Gastrocnemius medialis (tissue), 4 donors: ENCODE measurements at regions not wholly inside any gene's neighbourhood (a gene's known extent, or its start where the extent isn't known, plus 50 kb on each side); places are given as distances from the start of the nearest gene placed in this dataset.

Experiments
- ATAC-seq, 2 donors: fragments of 150-250 bp; one replicate each; pipeline ENCODE4 v1.9.1; 2016
- DNase-seq, 2 donors: peaks; one replicate each; pipeline ENCODE4 v3.0.0-alpha.2; 2019
- H3K27ac ChIP-seq, 4 donors: fragments of 200-600 bp; sonication (generic); 1 replicate in 1 of 4; 2 replicates in 3 of 4; pipeline ENCODE4 v1.5.1; 2016 to 2018; ENCODE audit warnings: mild to moderate bottlenecking in 2 of 4, moderate library complexity in 1 of 4
- H3K27me3 ChIP-seq, 3 donors: fragments of 200-600 bp; sonication (generic) in 2 of 3; 1 replicate in 1 of 3; 2 replicates in 2 of 3; pipeline versions ENCODE4 v1.5.1 to v1.6.0; 2016 to 2019; ENCODE audit warnings: mild to moderate bottlenecking in 1 of 3, moderate library complexity in 1 of 3
- H3K36me3 ChIP-seq, 2 donors: fragments of 200-600 bp; sonication (generic) in 1 of 2; one replicate each; pipeline ENCODE4 v1.5.1; 2017 to 2018
- H3K4me1 ChIP-seq, 2 donors: fragments of 200-600 bp; sonication (generic) in 1 of 2; one replicate each; pipeline ENCODE4 v1.5.1; 2016 to 2017; ENCODE audit warnings: mild to moderate bottlenecking in 2 of 2
- H3K4me3 ChIP-seq, 4 donors: fragments of 200-600 bp; sonication (generic) in 3 of 4; 1 replicate in 1 of 4; 2 replicates in 3 of 4; pipeline ENCODE4 v1.5.1; 2016 to 2019; ENCODE audit warnings: mild to moderate bottlenecking in 2 of 4
- H3K9me3 ChIP-seq, 3 donors: fragments of 200-600 bp; sonication (generic) in 2 of 3; 1 replicate in 1 of 3; 2 replicates in 2 of 3; pipeline ENCODE4 v1.5.1; 2016 to 2019
- POLR2A ChIP-seq, 2 donors: fragments of 450-650 bp; IDR thresholded peaks; one replicate each; pipeline ENCODE4 v1.6.1; 2017; ENCODE audit warnings: antibody characterized with exemption in 2 of 2, mild to moderate bottlenecking in 2 of 2, moderate library complexity in 2 of 2
- in situ Hi-C, 4 donors: fragments of 200-750 bp; cut with MboI; loops; one replicate each; pipeline versions ENCODE4 v1.15.0 to v1.8.0; 2017; ENCODE audit warnings: low sequenced_read_pairs in 4 of 4
- intact Hi-C: fragments of 100-400 bp; cut with DNase I; formaldehyde crosslinking; loops from one replicate; pipeline ENCODE4 v1.15.1; 2023; ENCODE audit warnings: low total_unique reads
- TF ChIP-seq, protein P1 (sequence below), 5 experiments: fragments of 450-650 bp in 3 of 5; fragments of 200-600 bp in 2 of 5; sonication (generic) in 2 of 5; IDR thresholded peaks in 4 of 5; conservative IDR thresholded peaks in 1 of 5; 1 replicate in 4 of 5; 2 replicates in 1 of 5; pipeline ENCODE4 v1.5.1; 2016 to 2019; ENCODE audit warnings: antibody characterized with exemption in 5 of 5, mild to moderate bottlenecking in 3 of 5, moderate library complexity in 3 of 5

DNA sequence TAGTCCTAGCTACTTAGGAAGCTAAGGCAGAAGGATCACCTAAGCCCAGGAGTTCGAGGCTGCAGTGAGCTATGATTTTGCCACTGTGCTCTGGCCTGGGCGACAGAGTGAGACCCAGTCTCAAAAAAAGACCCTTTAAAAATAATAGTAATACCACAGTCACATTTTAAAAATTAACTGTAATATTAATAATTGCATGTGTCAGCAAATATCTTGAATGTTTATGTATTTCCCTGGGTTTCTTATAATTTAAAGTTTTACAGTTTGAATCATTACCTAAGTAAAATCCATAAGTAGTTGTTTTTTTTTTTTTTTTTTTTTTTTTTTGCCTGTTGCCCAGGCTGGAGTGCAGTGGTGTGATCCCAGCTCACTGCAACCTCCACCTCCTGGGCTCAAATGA is 69.2 kb downstream of the LYZL2 start:
- H3K27me3 ChIP-seq, result no peaks in the 10 kb centered on the region
- no peak overlapping the region for H3K27ac ChIP-seq
- no peaks in the 10 kb centered on the region for H3K36me3 ChIP-seq
- DNase-seq, result no peak
- intact Hi-C loops, result no loop called here
- TF ChIP-seq, protein P1, sequence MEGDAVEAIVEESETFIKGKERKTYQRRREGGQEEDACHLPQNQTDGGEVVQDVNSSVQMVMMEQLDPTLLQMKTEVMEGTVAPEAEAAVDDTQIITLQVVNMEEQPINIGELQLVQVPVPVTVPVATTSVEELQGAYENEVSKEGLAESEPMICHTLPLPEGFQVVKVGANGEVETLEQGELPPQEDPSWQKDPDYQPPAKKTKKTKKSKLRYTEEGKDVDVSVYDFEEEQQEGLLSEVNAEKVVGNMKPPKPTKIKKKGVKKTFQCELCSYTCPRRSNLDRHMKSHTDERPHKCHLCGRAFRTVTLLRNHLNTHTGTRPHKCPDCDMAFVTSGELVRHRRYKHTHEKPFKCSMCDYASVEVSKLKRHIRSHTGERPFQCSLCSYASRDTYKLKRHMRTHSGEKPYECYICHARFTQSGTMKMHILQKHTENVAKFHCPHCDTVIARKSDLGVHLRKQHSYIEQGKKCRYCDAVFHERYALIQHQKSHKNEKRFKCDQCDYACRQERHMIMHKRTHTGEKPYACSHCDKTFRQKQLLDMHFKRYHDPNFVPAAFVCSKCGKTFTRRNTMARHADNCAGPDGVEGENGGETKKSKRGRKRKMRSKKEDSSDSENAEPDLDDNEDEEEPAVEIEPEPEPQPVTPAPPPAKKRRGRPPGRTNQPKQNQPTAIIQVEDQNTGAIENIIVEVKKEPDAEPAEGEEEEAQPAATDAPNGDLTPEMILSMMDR (IDR thresholded peaks at IDR 0.05 in 4 of 5, conservative IDR thresholded peaks at IDR 0.05 in 1 of 5), result no peak
- TF ChIP-seq POLR2A (IDR thresholded peaks at IDR 0.05), result no peak
- no peaks in the 10 kb centered on the region for H3K4me1 ChIP-seq
- no peak for ATAC-seq
- H3K4me3 ChIP-seq, result no peak overlapping the region
- in situ Hi-C loops, result no loop called here
- H3K9me3 ChIP-seq, result no peaks in the 10 kb centered on the region

DNA sequence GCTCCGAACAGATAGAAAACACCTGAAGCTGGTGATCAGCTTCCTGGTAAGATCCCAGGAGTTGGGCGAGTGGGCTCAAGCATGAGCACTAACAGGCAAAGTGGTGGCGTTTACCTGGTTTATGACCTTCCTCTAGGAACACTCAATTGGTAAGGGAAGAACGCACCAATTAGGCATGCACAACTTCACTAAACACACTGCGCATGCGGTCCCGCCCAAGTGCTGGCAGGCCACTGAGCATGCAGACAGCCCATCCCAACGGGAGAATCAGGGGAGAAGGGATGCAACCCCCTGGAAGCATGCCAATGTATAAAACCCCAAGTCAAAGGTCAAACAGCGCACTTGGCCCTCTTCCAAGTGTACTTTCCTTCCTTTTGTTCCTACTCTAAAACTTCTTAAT is 70.4 kb downstream of the LYZL2 start:
- in situ Hi-C loops, result no loop called here

DNA sequence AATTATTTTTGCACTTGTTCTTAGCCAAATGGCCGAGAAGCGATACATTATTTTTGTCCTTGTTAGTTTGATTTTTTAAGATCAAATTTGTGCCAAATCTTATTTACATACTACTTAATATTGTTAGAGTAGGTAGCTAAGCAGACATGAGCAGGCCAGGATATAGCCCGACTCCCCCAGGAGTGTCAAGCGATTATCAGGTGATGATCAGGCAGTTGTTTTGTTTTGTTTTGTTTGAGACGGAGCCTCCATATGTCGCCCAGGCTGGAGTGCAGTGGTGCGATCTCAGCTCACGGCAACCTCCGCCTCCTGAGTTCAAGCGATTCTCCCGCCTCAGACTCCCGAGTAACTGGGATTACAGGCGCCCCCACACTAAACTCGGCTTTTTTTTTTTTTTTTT is 71.1 kb downstream of the LYZL2 start:
- H3K4me1 ChIP-seq, result peaks cover 0 to 5% of the 10 kb centered on the region in 2 donors
- no peak for ATAC-seq
- in situ Hi-C loops, result no loop called here

More for the DNA sequence above, 70.4 kb downstream of the LYZL2 start:
- Histone ChIP-seq H3K4me1 (no peaks in the 10 kb centered on the region), H3K4me3 (no peak overlapping the region), H3K36me3 (no peaks in the 10 kb centered on the region), H3K27ac (no peak overlapping the region), H3K27me3 (no peaks in the 10 kb centered on the region), H3K9me3 (no peaks in the 10 kb centered on the region)
- TF ChIP-seq, protein P1 (IDR thresholded peaks at IDR 0.05 in 4 of 5, conservative IDR thresholded peaks at IDR 0.05 in 1 of 5), result no peak
- no peak for TF ChIP-seq POLR2A (IDR thresholded peaks at IDR 0.05)
- ATAC-seq, result no peak
- DNase-seq, result no peak
- intact Hi-C loops, result no loop called here

DNA sequence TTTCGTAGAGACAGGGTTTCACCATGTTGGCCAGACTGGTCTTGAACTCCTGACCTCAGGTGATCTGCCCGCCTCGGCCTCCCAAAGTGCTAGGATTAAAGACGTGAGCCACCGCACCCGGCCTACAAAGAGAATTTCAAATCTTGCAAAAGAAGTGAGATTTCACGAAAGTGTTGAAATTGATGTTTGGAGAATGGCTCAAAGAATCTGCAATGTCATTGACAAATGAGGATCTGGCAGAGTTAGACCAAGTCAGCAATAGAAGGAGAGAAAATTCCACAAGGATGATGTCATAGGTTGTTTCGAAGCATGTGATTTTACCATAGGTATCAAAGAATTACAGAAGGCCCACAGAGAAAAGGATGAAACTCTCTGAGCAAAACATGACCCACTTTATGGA is 71.7 kb downstream of the LYZL2 start:
- ATAC-seq (no peak), DNase-seq (no peak)
- Histone ChIP-seq H3K27ac (no peak overlapping the region), H3K27me3 (no peaks in the 10 kb centered on the region), H3K36me3 (no peaks in the 10 kb centered on the region), H3K4me3 (no peak overlapping the region), H3K4me1 (peaks cover 0 to 5% of the 10 kb centered on the region in 2 donors), H3K9me3 (no peaks in the 10 kb centered on the region)
- intact Hi-C loops, result no loop called here
- in situ Hi-C loops, result no loop called here
- TF ChIP-seq, protein P1 (IDR thresholded peaks at IDR 0.05 in 4 of 5, conservative IDR thresholded peaks at IDR 0.05 in 1 of 5), result no peak
- no peak for TF ChIP-seq POLR2A (IDR thresholded peaks at IDR 0.05)

More for the DNA sequence above, 71.1 kb downstream of the LYZL2 start:
- no peak for DNase-seq
- intact Hi-C loops, result no loop called here
- no peaks in the 10 kb centered on the region for H3K27me3 ChIP-seq
- H3K36me3 ChIP-seq, result no peaks in the 10 kb centered on the region
- H3K4me3 ChIP-seq, result no peak overlapping the region
- TF ChIP-seq, protein P1 (IDR thresholded peaks at IDR 0.05 in 4 of 5, conservative IDR thresholded peaks at IDR 0.05 in 1 of 5), result no peak
- no peak for TF ChIP-seq POLR2A (IDR thresholded peaks at IDR 0.05)
- H3K27ac ChIP-seq, result no peak overlapping the region
- H3K9me3 ChIP-seq, result no peaks in the 10 kb centered on the region

DNA sequence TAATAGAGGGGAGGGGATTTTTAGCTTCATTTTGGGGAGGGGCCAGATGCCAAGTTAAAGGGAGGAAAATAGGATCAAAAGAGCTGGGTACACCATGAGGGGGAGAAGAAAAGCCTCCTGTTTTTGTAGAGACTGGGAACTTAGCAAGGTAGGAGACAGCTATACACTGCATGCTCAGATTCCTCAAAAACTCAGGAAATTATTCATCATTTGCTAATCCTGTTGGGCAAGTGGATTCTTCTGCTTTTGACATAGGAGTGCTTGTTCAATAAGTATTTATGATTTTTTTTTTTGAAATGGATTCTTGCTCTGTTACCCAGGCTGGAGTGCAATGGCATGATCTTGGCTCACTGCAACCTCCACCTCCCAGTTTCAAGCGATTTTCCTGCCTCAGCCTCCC is 73.4 kb downstream of the LYZL2 start:
- Histone ChIP-seq H3K27ac (no peak overlapping the region), H3K9me3 (no peaks in the 10 kb centered on the region), H3K36me3 (no peaks in the 10 kb centered on the region), H3K4me1 (peaks cover 0 to 5% of the 10 kb centered on the region in 2 donors), H3K27me3 (no peaks in the 10 kb centered on the region), H3K4me3 (no peak overlapping the region)
- ATAC-seq (no peak), DNase-seq (no peak)
- TF ChIP-seq POLR2A (IDR thresholded peaks at IDR 0.05), result no peak
- TF ChIP-seq, protein P1 (IDR thresholded peaks at IDR 0.05 in 4 of 5, conservative IDR thresholded peaks at IDR 0.05 in 1 of 5), result no peak
- intact Hi-C loops, result no loop called here
- in situ Hi-C loops, result no loop called here
